HCT116 (cell line): ENCODE measurements at regions not wholly inside any gene's neighbourhood (a gene's known extent, or its start where the extent isn't known, plus 50 kb on each side); places are given as distances from the start of the nearest gene placed in this dataset.

Experiments used
- ATAC-seq: fragments of 200-7000 bp; cut with Tn5 transposase; 2 replicates; pipeline ENCODE4 v1.9.1; 2020; ENCODE audit warnings: mild to moderate bottlenecking, moderate library complexity
- BruUV-seq: library from RNA; stranded (reverse); fragments of 400-500 nt; replicated peaks from 2 replicates; lab custom pipeline; 2021; lab: Mats Ljungman, UMichigan
- CTCF ChIA-PET: fragments of 300-600 bp; sonication (Branson Sonifier 250); formaldehyde crosslinking; loops from one replicate; lab custom pipeline; 2021; ENCODE audit warnings: antibody characterized with exemption; lab: Charles Lee
- POLR2A ChIA-PET: fragments of 300-600, 350-600 bp; sonication (Branson Sonifier 250); formaldehyde crosslinking; loops from one replicate; lab custom pipeline; 2021; ENCODE audit warnings: antibody characterized with exemption; lab: Charles Lee
- RAD21 ChIA-PET, 2 experiments: fragments of 300-600 bp; sonication (Branson Sonifier 250); formaldehyde crosslinking; loops; one replicate each; lab custom pipeline; 2023; ENCODE audit warnings: low total read pairs in 2 of 2; ENCODE audit not compliant: uncharacterized antibody in 2 of 2, unreplicated experiment in 2 of 2, low non-redundant PET in 1 of 2; lab: Charles Lee
- DNase-seq: peaks from one replicate; pipeline ENCODE4 v3.0.0-alpha.2; 2010; ENCODE audit warnings: low read depth, low spot score
- H2AFZ ChIP-seq: fragments of 200-600 bp; shearing (Covaris generic), sonication (generic); 2 replicates; pipeline ENCODE4 v1.6.1; 2017; ENCODE audit warnings: low read depth, mixed run types, mixed read lengths, antibody characterized with exemption, low read length; ENCODE audit not compliant: poor library complexity, severe bottlenecking
- H3K27ac ChIP-seq: 2 replicates; pipeline ENCODE4 v1.5.1; 2012; ENCODE audit warnings: low read depth, low read length
- H3K27me3 ChIP-seq: fragments of 200-600 bp; sonication (generic); 2 replicates; pipeline ENCODE4 v1.6.1; 2016; ENCODE audit warnings: mixed run types, low read length, mixed read lengths; ENCODE audit not compliant: insufficient read depth
- H3K36me3 ChIP-seq, 2 experiments: fragments of 200-500 bp in 1 of 2; fragments of 200-600 bp in 1 of 2; sonication (Bioruptor generic) in 1 of 2; sonication (generic) in 1 of 2; 2 replicates each; pipeline versions ENCODE4 v1.5.1 to v1.6.1; 2014 to 2016; ENCODE audit warnings: low read length in 2 of 2, inconsistent platforms in 1 of 2, mixed read lengths in 1 of 2, mixed run types in 1 of 2; ENCODE audit not compliant: insufficient read depth in 2 of 2, control insufficient read depth in 1 of 2
- H3K4me1 ChIP-seq, 2 experiments: fragments of 200-600 bp in 1 of 2; sonication (generic) in 1 of 2; 2 replicates each; pipeline versions ENCODE4 v1.5.1 to v1.6.1; 2012 to 2017; ENCODE audit warnings: low read length in 2 of 2, inconsistent platforms in 1 of 2, mild to moderate bottlenecking in 1 of 2, mixed read lengths in 1 of 2, mixed run types in 1 of 2, moderate library complexity in 1 of 2; ENCODE audit not compliant: insufficient read depth in 2 of 2, control insufficient read depth in 1 of 2
- H3K4me2 ChIP-seq: fragments of 200-600 bp; sonication (generic); 2 replicates; pipeline ENCODE4 v1.6.1; 2017; ENCODE audit warnings: mixed run types, low read length, mixed read lengths
- H3K4me3 ChIP-seq, 2 experiments: fragments of 200-600 bp in 1 of 2; sonication (generic) in 1 of 2; replicated peaks in 1 of 2; 2 replicates each; pipeline ENCODE4 v1.5.1; 2011 to 2016; ENCODE audit warnings: low read length in 2 of 2, control low read depth in 1 of 2, low read depth in 1 of 2, mild to moderate bottlenecking in 1 of 2, mixed read lengths in 1 of 2, mixed run types in 1 of 2
- H3K79me2 ChIP-seq: fragments of 200-600 bp; sonication (generic); 2 replicates; pipeline ENCODE4 v1.6.1; 2017; ENCODE audit warnings: mild to moderate bottlenecking, mixed run types, low read length, moderate library complexity, mixed read lengths; ENCODE audit not compliant: insufficient read depth
- H3K9ac ChIP-seq: fragments of 200-600 bp; sonication (generic); 2 replicates; pipeline ENCODE4 v1.6.1; 2016; ENCODE audit warnings: low read length, mixed read lengths
- H3K9me2 ChIP-seq: fragments of 200-600 bp; sonication (generic), shearing (Covaris generic); 2 replicates; pipeline ENCODE4 v1.6.1; 2017; ENCODE audit warnings: mixed run types, mild to moderate bottlenecking, moderate library complexity; ENCODE audit not compliant: insufficient read depth
- H3K9me3 ChIP-seq, 2 experiments: fragments of 200-500 bp in 1 of 2; fragments of 200-600 bp in 1 of 2; sonication (Bioruptor generic) in 1 of 2; sonication (generic) in 1 of 2; 2 replicates each; pipeline ENCODE4 v1.6.1; 2014 to 2017; ENCODE audit warnings: low read length in 2 of 2, mixed read lengths in 2 of 2, inconsistent platforms in 1 of 2, low read depth in 1 of 2, mild to moderate bottlenecking in 1 of 2, mixed run types in 1 of 2, moderate library complexity in 1 of 2; ENCODE audit not compliant: control insufficient read depth in 1 of 2, insufficient read depth in 1 of 2
- H4K20me1 ChIP-seq: fragments of 200-600 bp; sonication (generic), shearing (Covaris generic); 2 replicates; pipeline ENCODE4 v1.6.1; 2017; ENCODE audit warnings: mixed run types, mild to moderate bottlenecking, moderate library complexity; ENCODE audit not compliant: insufficient read depth
- CBX3 ChIP-seq: IDR thresholded peaks from 2 replicates; pipeline ENCODE4 v1.6.1; 2012; ENCODE audit warnings: low read depth
- EGR1 ChIP-seq: IDR thresholded peaks from 2 replicates; pipeline ENCODE4 v1.6.1; 2012; ENCODE audit warnings: low read depth
- ELF1 ChIP-seq: IDR thresholded peaks from 2 replicates; pipeline ENCODE4 v1.6.1; 2012; ENCODE audit warnings: low read depth, borderline replicate concordance
- EZH2phosphoT487 ChIP-seq: fragments of 200-600 bp; IDR thresholded peaks from 2 replicates; pipeline ENCODE4 v1.6.1; 2018; ENCODE audit warnings: antibody characterized with exemption, borderline replicate concordance
- FOSL1 ChIP-seq: IDR thresholded peaks from 2 replicates; pipeline ENCODE4 v1.6.1; 2012; ENCODE audit warnings: low read depth
- POLR2A ChIP-seq: IDR thresholded peaks from 2 replicates; pipeline ENCODE4 v1.7.0; 2011; ENCODE audit warnings: borderline replicate concordance; ENCODE audit not compliant: insufficient read depth, insufficient read length; ENCODE audit errors: extremely low read depth
- POLR2AphosphoS5 ChIP-seq: IDR thresholded peaks from 2 replicates; pipeline ENCODE4 v1.6.1; 2011; ENCODE audit warnings: mild to moderate bottlenecking, low read depth, low read length, moderate library complexity
- RAD21 ChIP-seq: IDR thresholded peaks from 2 replicates; pipeline ENCODE4 v1.6.1; 2012; ENCODE audit warnings: low read depth, mild to moderate bottlenecking
- SIN3A ChIP-seq: IDR thresholded peaks from 2 replicates; pipeline ENCODE4 v1.6.1; 2012; ENCODE audit warnings: low read depth
- SP1 ChIP-seq: IDR thresholded peaks from 2 replicates; pipeline ENCODE4 v1.6.1; 2012; ENCODE audit warnings: low read depth
- SRF ChIP-seq: IDR thresholded peaks from 2 replicates; pipeline ENCODE4 v1.6.1; 2012; ENCODE audit warnings: low read depth
- TCF7L2 ChIP-seq: IDR thresholded peaks from 2 replicates; pipeline ENCODE4 v1.7.0; 2011; ENCODE audit warnings: borderline replicate concordance, inconsistent platforms; ENCODE audit not compliant: insufficient read depth, insufficient read length; ENCODE audit errors: extremely low read depth
- YY1 ChIP-seq: IDR thresholded peaks from 2 replicates; pipeline ENCODE4 v1.6.1; 2011; ENCODE audit warnings: low read length, low read depth, moderate library complexity, mild to moderate bottlenecking; ENCODE audit not compliant: insufficient replicate concordance; ENCODE audit errors: extremely low read depth
- ZFX ChIP-seq: fragments of 450-650 bp; IDR thresholded peaks from 2 replicates; pipeline ENCODE4 v1.6.1; 2017
- ZNF274 ChIP-seq: fragments of 200-500 bp; sonication (Bioruptor generic); IDR thresholded peaks from 2 replicates; pipeline ENCODE4 v1.6.1; 2014; ENCODE audit warnings: mild to moderate bottlenecking, low read depth, low read length, inconsistent platforms
- intact Hi-C: fragments of 100-400 bp; cut with micrococcal nuclease; formaldehyde crosslinking; loops from 2 replicates; pipeline ENCODE4 v1.10.0; 2022
- TF ChIP-seq, protein P1 (sequence below): IDR thresholded peaks from 2 replicates; pipeline ENCODE4 v1.6.1; 2012
- TF ChIP-seq, protein P2 (sequence below), 3 experiments: fragments of 200-600 bp in 1 of 3; sonication (generic) in 1 of 3; IDR thresholded peaks in 2 of 3; conservative IDR thresholded peaks in 1 of 3; 2 replicates each; pipeline ENCODE4 v1.5.1; 2012 to 2017; ENCODE audit warnings: low read depth in 2 of 3, low read length in 2 of 3, antibody characterized with exemption in 1 of 3, borderline replicate concordance in 1 of 3, control low read depth in 1 of 3, mild to moderate bottlenecking in 1 of 3, mixed read lengths in 1 of 3, mixed run types in 1 of 3, moderate library complexity in 1 of 3; ENCODE audit not compliant: insufficient read depth in 1 of 3
- TF ChIP-seq, protein P3 (sequence below): IDR thresholded peaks from 2 replicates; pipeline ENCODE4 v1.6.1; 2011; ENCODE audit warnings: mild to moderate bottlenecking, low read length, moderate library complexity; ENCODE audit not compliant: insufficient replicate concordance; ENCODE audit errors: extremely low read depth
- TF ChIP-seq, protein P4 (sequence below): IDR thresholded peaks from 2 replicates; pipeline ENCODE4 v1.6.1; 2012; ENCODE audit warnings: low read depth

GRCh38 chr20:50304501-50304856 lies 113.8 kb downstream of the CEBPB start:
- no peak overlapping the region for H3K4me3 ChIP-seq
- no peak for DNase-seq
- H3K4me1 ChIP-seq = peaks cover 16 to 40% of the 10 kb centered on the region in 2 experiments
- H2AFZ ChIP-seq = no peak overlapping the region
- H3K79me2 ChIP-seq = no peaks in the 10 kb centered on the region
- H3K9me2 ChIP-seq = no peaks in the 10 kb centered on the region
- TF ChIP-seq FOSL1 (no peak), TCF7L2 (no peak), RAD21 (no peak), ZFX (no peak), EGR1 (no peak), POLR2A (no peak), CBX3 (no peak), SP1 (no peak), SRF (no peak), YY1 (no peak), SIN3A (no peak), ELF1 (no peak), EZH2phosphoT487 (no peak), POLR2AphosphoS5 (no peak), ZNF274 (no peak)
- TF ChIP-seq, protein P1, sequence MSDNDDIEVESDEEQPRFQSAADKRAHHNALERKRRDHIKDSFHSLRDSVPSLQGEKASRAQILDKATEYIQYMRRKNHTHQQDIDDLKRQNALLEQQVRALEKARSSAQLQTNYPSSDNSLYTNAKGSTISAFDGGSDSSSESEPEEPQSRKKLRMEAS = no peak
- TF ChIP-seq, protein P2, sequence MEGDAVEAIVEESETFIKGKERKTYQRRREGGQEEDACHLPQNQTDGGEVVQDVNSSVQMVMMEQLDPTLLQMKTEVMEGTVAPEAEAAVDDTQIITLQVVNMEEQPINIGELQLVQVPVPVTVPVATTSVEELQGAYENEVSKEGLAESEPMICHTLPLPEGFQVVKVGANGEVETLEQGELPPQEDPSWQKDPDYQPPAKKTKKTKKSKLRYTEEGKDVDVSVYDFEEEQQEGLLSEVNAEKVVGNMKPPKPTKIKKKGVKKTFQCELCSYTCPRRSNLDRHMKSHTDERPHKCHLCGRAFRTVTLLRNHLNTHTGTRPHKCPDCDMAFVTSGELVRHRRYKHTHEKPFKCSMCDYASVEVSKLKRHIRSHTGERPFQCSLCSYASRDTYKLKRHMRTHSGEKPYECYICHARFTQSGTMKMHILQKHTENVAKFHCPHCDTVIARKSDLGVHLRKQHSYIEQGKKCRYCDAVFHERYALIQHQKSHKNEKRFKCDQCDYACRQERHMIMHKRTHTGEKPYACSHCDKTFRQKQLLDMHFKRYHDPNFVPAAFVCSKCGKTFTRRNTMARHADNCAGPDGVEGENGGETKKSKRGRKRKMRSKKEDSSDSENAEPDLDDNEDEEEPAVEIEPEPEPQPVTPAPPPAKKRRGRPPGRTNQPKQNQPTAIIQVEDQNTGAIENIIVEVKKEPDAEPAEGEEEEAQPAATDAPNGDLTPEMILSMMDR (IDR thresholded peaks at IDR 0.05 in 2 of 3, conservative IDR thresholded peaks at IDR 0.05 in 1 of 3; ENCODE audit: borderline replicate concordance in 1 of 3, insufficient read depth in 1 of 3, low read depth in 2 of 3, low read length in 2 of 3) = no peak
- TF ChIP-seq, protein P3, sequence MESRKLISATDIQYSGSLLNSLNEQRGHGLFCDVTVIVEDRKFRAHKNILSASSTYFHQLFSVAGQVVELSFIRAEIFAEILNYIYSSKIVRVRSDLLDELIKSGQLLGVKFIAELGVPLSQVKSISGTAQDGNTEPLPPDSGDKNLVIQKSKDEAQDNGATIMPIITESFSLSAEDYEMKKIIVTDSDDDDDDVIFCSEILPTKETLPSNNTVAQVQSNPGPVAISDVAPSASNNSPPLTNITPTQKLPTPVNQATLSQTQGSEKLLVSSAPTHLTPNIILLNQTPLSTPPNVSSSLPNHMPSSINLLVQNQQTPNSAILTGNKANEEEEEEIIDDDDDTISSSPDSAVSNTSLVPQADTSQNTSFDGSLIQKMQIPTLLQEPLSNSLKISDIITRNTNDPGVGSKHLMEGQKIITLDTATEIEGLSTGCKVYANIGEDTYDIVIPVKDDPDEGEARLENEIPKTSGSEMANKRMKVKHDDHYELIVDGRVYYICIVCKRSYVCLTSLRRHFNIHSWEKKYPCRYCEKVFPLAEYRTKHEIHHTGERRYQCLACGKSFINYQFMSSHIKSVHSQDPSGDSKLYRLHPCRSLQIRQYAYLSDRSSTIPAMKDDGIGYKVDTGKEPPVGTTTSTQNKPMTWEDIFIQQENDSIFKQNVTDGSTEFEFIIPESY = no peak
- TF ChIP-seq, protein P4, sequence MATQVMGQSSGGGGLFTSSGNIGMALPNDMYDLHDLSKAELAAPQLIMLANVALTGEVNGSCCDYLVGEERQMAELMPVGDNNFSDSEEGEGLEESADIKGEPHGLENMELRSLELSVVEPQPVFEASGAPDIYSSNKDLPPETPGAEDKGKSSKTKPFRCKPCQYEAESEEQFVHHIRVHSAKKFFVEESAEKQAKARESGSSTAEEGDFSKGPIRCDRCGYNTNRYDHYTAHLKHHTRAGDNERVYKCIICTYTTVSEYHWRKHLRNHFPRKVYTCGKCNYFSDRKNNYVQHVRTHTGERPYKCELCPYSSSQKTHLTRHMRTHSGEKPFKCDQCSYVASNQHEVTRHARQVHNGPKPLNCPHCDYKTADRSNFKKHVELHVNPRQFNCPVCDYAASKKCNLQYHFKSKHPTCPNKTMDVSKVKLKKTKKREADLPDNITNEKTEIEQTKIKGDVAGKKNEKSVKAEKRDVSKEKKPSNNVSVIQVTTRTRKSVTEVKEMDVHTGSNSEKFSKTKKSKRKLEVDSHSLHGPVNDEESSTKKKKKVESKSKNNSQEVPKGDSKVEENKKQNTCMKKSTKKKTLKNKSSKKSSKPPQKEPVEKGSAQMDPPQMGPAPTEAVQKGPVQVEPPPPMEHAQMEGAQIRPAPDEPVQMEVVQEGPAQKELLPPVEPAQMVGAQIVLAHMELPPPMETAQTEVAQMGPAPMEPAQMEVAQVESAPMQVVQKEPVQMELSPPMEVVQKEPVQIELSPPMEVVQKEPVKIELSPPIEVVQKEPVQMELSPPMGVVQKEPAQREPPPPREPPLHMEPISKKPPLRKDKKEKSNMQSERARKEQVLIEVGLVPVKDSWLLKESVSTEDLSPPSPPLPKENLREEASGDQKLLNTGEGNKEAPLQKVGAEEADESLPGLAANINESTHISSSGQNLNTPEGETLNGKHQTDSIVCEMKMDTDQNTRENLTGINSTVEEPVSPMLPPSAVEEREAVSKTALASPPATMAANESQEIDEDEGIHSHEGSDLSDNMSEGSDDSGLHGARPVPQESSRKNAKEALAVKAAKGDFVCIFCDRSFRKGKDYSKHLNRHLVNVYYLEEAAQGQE = no peak
- H3K27ac ChIP-seq = no peak overlapping the region; the same call in 1 of the 2 replicates
- BruUV-seq = no TSS peak
- no peaks in the 10 kb centered on the region for H3K36me3 ChIP-seq
- H3K27me3 ChIP-seq = no peaks in the 10 kb centered on the region
- intact Hi-C loops = no loop called here
- no peaks in the 10 kb centered on the region for H4K20me1 ChIP-seq
- no peaks in the 10 kb centered on the region for H3K9me3 ChIP-seq
- ChIA-PET POLR2A (no interaction called here), RAD21 (no interaction called here), CTCF (no interaction called here)
- H3K9ac ChIP-seq = no peak overlapping the region
- no peak overlapping the region for H3K4me2 ChIP-seq
- no peak for ATAC-seq
